Astrocyte of the cerebellum (primary cell): ENCODE measurements at regions not wholly inside any gene's neighbourhood (a gene's known extent, or its start where the extent isn't known, plus 50 kb on each side); places are given as distances from the start of the nearest gene placed in this dataset.
"Not testable (repeated sequence)": the region's sequence is repeated elsewhere in the genome, so short reads cannot be mapped to it uniquely, and the experiment has no call there.

ENCODE experiments used
- DNase-seq: peaks from one replicate; pipeline ENCODE4 v3.0.0-alpha.2; 2011; ENCODE audit warnings: low read depth
- H3K4me3 ChIP-seq: 2 replicates; pipeline ENCODE4 v1.5.1; 2011; ENCODE audit warnings: mild to moderate bottlenecking, low read depth, low read length, moderate library complexity
- in situ Hi-C: cut with HindIII; loops from 2 replicates; pipeline ENCODE4 v1.10.0; 2017; ENCODE audit warnings: low sequenced_read_pairs
- TF ChIP-seq, protein P1 (sequence below): IDR thresholded peaks from 2 replicates; pipeline ENCODE4 v1.5.1; 2012; ENCODE audit warnings: low read length, low read depth, moderate library complexity, mild to moderate bottlenecking; ENCODE audit errors: missing control alignments

- DNase-seq, result no peak
- TF ChIP-seq, protein P1, sequence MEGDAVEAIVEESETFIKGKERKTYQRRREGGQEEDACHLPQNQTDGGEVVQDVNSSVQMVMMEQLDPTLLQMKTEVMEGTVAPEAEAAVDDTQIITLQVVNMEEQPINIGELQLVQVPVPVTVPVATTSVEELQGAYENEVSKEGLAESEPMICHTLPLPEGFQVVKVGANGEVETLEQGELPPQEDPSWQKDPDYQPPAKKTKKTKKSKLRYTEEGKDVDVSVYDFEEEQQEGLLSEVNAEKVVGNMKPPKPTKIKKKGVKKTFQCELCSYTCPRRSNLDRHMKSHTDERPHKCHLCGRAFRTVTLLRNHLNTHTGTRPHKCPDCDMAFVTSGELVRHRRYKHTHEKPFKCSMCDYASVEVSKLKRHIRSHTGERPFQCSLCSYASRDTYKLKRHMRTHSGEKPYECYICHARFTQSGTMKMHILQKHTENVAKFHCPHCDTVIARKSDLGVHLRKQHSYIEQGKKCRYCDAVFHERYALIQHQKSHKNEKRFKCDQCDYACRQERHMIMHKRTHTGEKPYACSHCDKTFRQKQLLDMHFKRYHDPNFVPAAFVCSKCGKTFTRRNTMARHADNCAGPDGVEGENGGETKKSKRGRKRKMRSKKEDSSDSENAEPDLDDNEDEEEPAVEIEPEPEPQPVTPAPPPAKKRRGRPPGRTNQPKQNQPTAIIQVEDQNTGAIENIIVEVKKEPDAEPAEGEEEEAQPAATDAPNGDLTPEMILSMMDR, result no peak
- H3K4me3 ChIP-seq, result no peak overlapping the region
- in situ Hi-C loops, result no loop called here
Observed at GRCh38 chr20:48490961-48491831, 336.6 kb downstream of the PREX1 start.

GRCh38 chr20:48490341-48490740 is 337.5 kb downstream of the PREX1 start:
- DNase-seq, in situ Hi-C loops, H3K4me3 ChIP-seq: not testable (repeated sequence)

DNA sequence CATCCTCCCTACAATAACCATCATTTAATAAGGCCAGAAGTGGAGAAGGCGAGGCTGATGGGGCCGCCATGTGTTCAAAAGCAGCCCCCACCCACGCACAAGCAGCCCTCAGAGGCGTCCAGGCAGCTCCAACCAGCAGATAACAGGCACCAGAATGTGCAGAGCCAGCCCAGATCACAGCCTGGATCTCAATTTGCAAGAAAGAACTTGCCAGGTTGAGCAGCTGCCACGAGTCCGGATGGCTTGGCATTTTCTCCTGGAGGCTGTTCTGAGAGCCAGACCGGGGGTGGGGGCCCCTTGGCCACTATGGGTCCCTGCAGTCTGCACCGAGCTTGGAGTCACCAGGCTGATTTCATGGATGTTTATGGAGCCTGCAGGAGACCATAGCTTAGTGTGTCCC is 338.1 kb downstream of the PREX1 start:
- TF ChIP-seq, protein P1, result no peak
- in situ Hi-C loops, result no loop called here
- H3K4me3 ChIP-seq, result no peak overlapping the region
- no peak for DNase-seq

- TF ChIP-seq, protein P1, result no peak
- in situ Hi-C loops, result no loop called here
- no peak for DNase-seq
- no peak overlapping the region for H3K4me3 ChIP-seq
Observed at GRCh38 chr20:48489046-48489463, 338.7 kb downstream of the PREX1 start.

DNA sequence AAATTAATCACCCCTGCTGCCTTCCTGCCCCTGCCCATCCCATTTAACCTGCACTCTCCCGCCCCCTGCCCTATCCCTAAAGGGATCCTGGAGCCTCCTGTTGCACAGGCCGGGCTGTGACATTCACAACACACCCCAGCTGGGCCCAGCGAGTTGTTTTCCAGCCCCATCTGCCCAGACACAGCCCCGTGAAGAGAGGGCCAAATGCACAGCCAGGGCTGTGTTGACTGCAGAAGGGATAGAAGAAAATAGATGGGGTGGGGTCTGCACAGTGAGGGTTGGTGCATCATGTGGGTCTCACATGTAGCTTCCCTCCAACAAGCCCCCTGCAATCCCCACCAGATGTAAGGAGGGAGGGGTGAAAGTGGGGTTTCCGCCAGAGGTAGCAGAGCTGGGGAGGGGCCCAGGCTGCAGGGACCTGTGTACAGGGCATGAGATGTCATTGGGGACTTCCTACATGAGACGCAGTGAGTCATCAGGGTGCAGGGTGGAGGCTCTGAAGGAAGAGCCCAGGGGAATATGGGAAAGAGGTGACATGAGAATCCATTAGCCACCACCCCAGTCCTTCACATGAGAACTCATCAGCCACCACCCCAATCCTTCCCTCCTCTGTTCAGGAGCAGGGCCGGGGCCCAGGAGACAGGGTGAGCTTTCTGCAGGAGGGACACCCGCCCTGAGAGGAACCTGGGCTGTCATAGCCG is 339.3 kb downstream of the PREX1 start:
- DNase-seq, H3K4me3 ChIP-seq, in situ Hi-C loops: not testable (repeated sequence)

- DNase-seq, result no peak
- in situ Hi-C loops, result no loop called here
- TF ChIP-seq, protein P1, result no peak
- no peak overlapping the region for H3K4me3 ChIP-seq
Observed at GRCh38 chr20:48486065-48486464, 341.7 kb downstream of the PREX1 start.

- DNase-seq, in situ Hi-C loops, H3K4me3 ChIP-seq: not testable (repeated sequence)
Observed at GRCh38 chr20:48485153-48485552, 342.6 kb downstream of the PREX1 start.
